ENCODE measurements at regions not wholly inside any gene's neighbourhood (a gene's known extent, or its start where the extent isn't known, plus 50 kb on each side); places are given as distances from the start of the nearest gene placed in this dataset.

GRCh38 chr2:40034801-40035200 lies 255.7 kb upstream of the THUMPD2 start:
- no peak for TF ChIP-seq CTCF (IDR thresholded peaks at IDR 0.05)
- no peak for TF ChIP-seq POLR2A (IDR thresholded peaks at IDR 0.05)
